ELF-1 (cell line): ENCODE measurements at regions not wholly inside any gene's neighbourhood (a gene's known extent, or its start where the extent isn't known, plus 50 kb on each side); places are given as distances from the start of the nearest gene placed in this dataset.

ENCODE experiments used
- DNase-seq: peaks from one replicate; pipeline ENCODE4 v3.0.0-alpha.2; 2016; ENCODE audit warnings: low read depth, low spot score

- no peak for DNase-seq
These were observed 851.1 kb upstream of the MGAT4C start for GRCh38 chr12:87107270-87107669.

GRCh38 chr12:87096082-87096585 is 839.9 kb upstream of the MGAT4C start:
- DNase-seq = no peak

- DNase-seq = no peak
These were observed 838.2 kb upstream of the MGAT4C start for GRCh38 chr12:87094356-87094755.

DNA sequence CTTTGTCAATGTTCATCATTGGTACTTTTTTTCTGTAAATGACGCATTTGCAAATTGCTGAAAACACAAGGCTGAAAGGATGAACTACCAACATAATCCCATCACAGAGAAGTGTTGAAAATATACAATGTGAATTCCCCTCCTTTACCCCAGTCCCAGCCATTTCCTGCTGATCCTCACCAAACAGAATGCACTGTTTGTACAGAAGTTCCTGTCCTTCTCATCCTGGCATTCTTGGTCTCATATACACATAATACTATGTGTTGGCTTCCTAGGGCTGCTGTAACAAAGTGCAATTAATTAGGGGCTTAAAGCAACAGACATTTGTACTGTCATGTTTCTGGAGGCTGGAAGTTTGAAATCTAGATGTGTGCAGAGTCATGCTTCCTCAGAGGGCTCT is 836.2 kb upstream of the MGAT4C start:
- DNase-seq = no peak

GRCh38 chr12:87086118-87086891 is 830.1 kb upstream of the MGAT4C start:
- DNase-seq = no peak

- DNase-seq = no peak
These were observed 829.1 kb upstream of the MGAT4C start for GRCh38 chr12:87085286-87085685.

DNA sequence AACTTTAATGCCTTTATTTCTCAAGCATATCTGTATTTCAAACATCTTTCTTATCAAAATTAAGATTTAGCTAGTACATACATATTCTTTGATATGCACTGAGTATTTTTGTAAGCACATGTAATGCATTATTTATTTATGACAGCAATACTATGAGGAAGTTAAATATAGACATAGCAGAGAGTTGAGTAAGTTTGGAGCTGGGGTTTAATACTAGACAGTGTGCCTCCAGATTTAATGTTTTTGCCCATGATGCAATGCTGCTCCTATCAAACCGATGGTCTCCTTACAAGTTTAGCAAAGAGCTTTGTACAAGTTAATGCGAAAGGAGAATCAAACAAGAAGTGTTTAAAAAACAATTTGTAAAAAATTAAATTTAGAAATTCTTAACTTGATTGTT is 826.6 kb upstream of the MGAT4C start:
- DNase-seq = no peak

GRCh38 chr12:87074781-87075180 is 818.6 kb upstream of the MGAT4C start:
- no peak for DNase-seq

GRCh38 chr12:87066326-87066725 is 810.1 kb upstream of the MGAT4C start:
- DNase-seq = no peak

DNA sequence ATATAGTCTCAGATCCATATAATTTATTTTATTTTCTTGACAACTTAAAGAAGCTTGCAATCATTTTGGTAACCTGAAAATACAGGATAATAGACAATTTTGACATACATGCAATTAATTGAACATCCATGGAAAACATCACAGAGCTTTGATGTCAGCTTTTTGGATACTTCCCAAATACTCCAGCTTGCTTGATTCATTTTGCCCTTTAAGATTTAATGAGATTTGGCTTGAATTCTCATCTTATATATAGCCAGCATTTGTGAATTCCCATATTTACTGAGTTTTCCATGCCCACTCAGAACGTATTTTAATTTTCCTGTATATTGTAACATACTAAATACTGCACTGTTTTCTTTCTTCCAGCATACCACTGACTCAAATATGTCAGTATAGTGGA is 803.0 kb upstream of the MGAT4C start:
- no peak for DNase-seq

- DNase-seq = no peak
These were observed 798.0 kb upstream of the MGAT4C start for GRCh38 chr12:87054226-87054625.

DNA sequence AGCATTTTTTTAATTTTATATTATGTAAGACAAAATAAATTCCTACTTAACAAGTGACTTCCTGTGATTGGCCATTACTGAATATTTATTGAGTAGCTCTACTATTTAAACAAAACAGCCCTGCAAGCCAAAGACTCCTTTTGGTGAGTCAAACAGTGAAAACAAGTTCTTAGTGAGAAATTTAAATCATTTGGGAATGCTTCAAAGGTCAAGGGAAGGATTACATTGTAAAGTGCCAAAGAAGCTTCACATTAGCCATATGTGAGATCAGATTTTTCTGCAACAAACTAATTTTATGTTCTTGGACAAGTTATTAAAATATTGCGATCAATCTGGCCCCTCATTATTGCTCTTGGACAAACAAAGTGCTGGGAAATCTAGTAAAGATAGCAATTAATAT is 795.4 kb upstream of the MGAT4C start:
- DNase-seq = no peak

DNA sequence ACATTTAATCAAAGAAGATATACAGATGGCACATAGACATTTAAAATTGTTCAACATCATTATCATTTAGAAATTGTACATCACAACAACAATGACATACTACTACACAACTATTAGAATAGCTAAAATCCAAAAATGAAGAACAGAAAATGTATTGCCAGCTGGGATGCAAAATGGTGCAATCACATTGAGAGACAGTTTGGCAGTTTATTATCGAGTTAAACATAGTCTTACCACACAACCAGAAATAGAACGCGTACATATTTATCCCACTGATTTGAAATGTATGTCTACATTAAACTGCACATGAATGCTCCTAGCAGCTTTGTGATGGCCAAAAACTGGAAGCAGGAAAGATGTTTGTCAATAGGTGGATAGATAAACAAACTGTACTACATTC is 791.5 kb upstream of the MGAT4C start:
- no peak for DNase-seq

DNA sequence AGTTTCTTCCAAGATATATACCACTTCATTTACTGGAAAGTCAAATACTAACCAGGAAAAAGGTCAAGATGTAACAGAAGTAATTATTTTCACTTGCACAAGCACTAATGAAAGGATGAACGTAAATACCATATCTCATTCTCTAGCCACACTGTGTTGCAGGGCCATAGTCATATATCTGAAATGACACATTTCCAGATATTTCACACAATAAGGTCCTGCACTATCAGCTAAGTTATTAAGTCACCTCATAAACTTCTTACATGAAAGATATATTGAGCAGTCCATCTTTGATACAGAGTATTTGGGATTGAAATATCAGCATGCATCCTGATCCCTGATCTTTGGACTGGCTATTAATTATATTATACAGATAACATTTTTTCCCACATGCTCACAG is 783.3 kb upstream of the MGAT4C start:
- no peak for DNase-seq

GRCh38 chr12:87038098-87038497 is 781.9 kb upstream of the MGAT4C start:
- no peak for DNase-seq

- no peak for DNase-seq
These were observed 769.8 kb upstream of the MGAT4C start for GRCh38 chr12:87025976-87026375.

DNA sequence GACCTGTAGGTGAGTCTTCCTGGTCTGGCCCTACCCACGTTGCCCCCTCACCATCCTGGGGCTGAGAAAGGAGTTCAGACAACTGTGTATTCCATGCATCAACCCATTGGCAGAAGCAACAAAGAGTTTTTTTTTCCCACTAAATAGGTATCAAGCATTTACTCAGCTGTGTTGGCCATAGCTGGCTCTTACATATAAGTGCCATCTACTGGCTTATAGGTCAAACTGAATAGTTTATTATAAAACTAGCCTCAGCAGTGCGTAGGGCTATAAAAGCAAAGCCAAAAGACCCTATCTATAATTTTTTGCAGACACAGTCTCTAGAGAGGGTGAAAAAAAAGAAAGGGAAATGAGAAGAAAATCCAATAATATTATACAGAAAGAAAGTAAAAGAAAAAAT is 765.2 kb upstream of the MGAT4C start:
- DNase-seq = no peak

DNA sequence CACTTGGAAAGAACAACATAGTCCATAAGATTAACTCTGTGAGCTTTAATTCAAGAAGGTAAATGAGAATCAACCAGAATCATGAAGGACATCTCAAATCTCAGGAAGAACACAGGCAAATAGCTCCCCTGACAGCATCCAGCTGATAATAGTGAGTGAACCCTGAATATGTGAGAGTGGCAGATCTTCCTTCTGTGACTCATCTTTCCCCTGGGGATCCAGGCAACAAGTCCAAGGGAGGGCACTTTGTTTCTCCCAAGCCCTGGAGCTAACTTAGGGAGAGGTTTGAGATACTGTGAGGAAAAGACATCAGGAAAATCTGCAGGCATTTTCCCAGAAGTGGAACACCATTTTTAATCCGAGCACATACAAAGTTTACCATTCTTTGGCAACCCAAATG is 763.9 kb upstream of the MGAT4C start:
- DNase-seq = no peak

DNA sequence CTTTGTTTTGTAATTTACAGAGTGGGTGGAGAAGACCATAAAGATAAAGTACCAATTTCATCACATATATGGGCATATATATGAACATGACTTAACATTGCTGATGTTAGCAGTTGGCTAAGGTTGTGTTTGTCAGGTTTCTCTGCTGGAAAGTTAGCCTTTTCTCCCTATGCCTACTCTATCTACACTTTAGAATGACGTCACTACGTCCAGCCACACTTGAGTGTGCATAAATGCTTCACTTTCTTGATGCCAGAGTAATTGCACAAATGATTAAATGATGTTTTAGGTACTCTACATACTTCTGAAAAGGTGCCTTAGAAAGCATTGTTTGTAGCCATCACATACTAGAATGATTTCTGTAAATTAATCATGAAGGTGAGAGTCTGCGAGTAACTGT is 759.2 kb upstream of the MGAT4C start:
- DNase-seq = no peak

- no peak for DNase-seq
These were observed 752.7 kb upstream of the MGAT4C start for GRCh38 chr12:87008785-87009384.

GRCh38 chr12:87001102-87001501 is 744.9 kb upstream of the MGAT4C start:
- DNase-seq = no peak

DNA sequence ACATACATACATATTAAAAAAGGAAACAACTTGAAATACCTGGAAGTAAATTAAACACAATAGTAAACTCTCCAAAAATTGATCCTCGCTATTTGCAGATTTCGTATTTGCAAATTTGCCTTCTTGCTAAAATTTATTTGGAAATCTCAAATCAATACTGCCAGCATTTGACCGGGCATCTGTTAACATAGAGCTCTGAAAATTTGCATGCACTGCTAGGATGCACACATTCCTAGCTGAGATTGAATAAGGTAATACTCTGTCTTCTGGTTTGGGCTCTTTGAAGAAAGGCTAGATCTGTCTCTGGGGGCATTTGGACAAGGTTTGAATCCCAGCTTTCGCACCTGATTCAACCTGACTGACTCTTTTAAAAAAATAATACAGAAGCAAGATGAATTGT is 729.1 kb upstream of the MGAT4C start:
- no peak for DNase-seq

- DNase-seq = peak; percentile 5
These were observed 714.4 kb upstream of the MGAT4C start for GRCh38 chr12:86970595-86970994.
